ENCODE measurements at regions not wholly inside any gene's neighbourhood (a gene's known extent, or its start where the extent isn't known, plus 50 kb on each side); places are given as distances from the start of the nearest gene placed in this dataset.

GRCh38 chr22:47841156-47841555, 1078.7 kb downstream of the TBC1D22A start:
- Histone ChIP-seq H3K9ac (ENCODE audit: low read length) (no peak overlapping the region), H2AFZ (ENCODE audit: low read depth, low read length, poor library complexity, severe bottlenecking) (no peak overlapping the region), H3K27me3 (ENCODE audit: insufficient read depth, low read length) (no peaks in the 10 kb centered on the region), H3K27ac (ENCODE audit: low read depth, low read length) (no peak overlapping the region), H3K4me1 (ENCODE audit: control insufficient read depth in 1 of 2, insufficient read depth in 2 of 2, low read length in 2 of 2) (no peaks in the 10 kb centered on the region), H3K9me3 (ENCODE audit: control insufficient read depth in 1 of 2, insufficient read depth in 1 of 2, low read depth in 1 of 2, low read length in 2 of 2) (no peaks in the 10 kb centered on the region), H3K4me3 (replicated peaks in 1 of 2; ENCODE audit: low read depth in 1 of 2, low read length in 2 of 2) (no peak overlapping the region), H3K9me2 (ENCODE audit: insufficient read depth) (no peaks in the 10 kb centered on the region), H3K4me2 (ENCODE audit: low read length) (no peak overlapping the region), H3K79me2 (ENCODE audit: insufficient read depth, low read length) (no peaks in the 10 kb centered on the region), H4K20me1 (ENCODE audit: insufficient read depth) (no peaks in the 10 kb centered on the region), H3K36me3 (ENCODE audit: control insufficient read depth in 1 of 2, insufficient read depth in 2 of 2, low read length in 2 of 2) (no peaks in the 10 kb centered on the region)
- TF ChIP-seq POLR2AphosphoS5 (IDR thresholded peaks at IDR 0.05; ENCODE audit: low read depth, low read length): no peak
- TF ChIP-seq MAX (IDR thresholded peaks at IDR 0.05): no peak
- TF ChIP-seq ELF1 (IDR thresholded peaks at IDR 0.05; ENCODE audit: borderline replicate concordance, low read depth): no peak
- TF ChIP-seq REST (IDR thresholded peaks at IDR 0.05; ENCODE audit: low read depth): no peak
- TF ChIP-seq CBX3 (IDR thresholded peaks at IDR 0.05; ENCODE audit: low read depth): no peak
- TF ChIP-seq YY1 (IDR thresholded peaks at IDR 0.05; ENCODE audit: extremely low read depth, insufficient replicate concordance, low read depth, low read length): no peak
- no peak for TF ChIP-seq EZH2 (IDR thresholded peaks at IDR 0.05)
- TF ChIP-seq ZNF274 (IDR thresholded peaks at IDR 0.05; ENCODE audit: low read depth, low read length): no peak
- no peak for TF ChIP-seq EGR1 (IDR thresholded peaks at IDR 0.05; ENCODE audit: low read depth)
- TF ChIP-seq JUND (IDR thresholded peaks at IDR 0.05): no peak
- DNase-seq (ENCODE audit: low read depth, low spot score): no peak
- ChIA-PET POLR2A (no interaction called here), RAD21 (ENCODE audit: low non-redundant PET in 1 of 2, low total read pairs in 2 of 2, uncharacterized antibody in 2 of 2, unreplicated experiment in 2 of 2) (no interaction called here), CTCF (no interaction called here)
- intact Hi-C loops (cut with micrococcal nuclease): no loop called here
- ATAC-seq: no peak
- no TSS peak for BruUV-seq (replicated peaks)
